Trophoblast cell (in vitro differentiated cells and primary cell): ENCODE measurements at regions not wholly inside any gene's neighbourhood (a gene's known extent, or its start where the extent isn't known, plus 50 kb on each side); places are given as distances from the start of the nearest gene placed in this dataset.
A peak's percentile ranks its signal among the peaks of the same experiment; 100 is the strongest.

ENCODE experiments used
- DNase-seq, 2 donors: peaks; one replicate each; pipeline ENCODE4 v3.0.0-alpha.2; 2016
- H2AFZ ChIP-seq: 2 replicates; pipeline ENCODE4 v1.6.1; 2013; ENCODE audit warnings: low read length, moderate library complexity, mild to moderate bottlenecking; ENCODE audit not compliant: insufficient read depth, poor library complexity
- H2AK5ac ChIP-seq: 2 replicates; pipeline ENCODE4 v1.6.1; 2013; ENCODE audit warnings: mild to moderate bottlenecking, low read length
- H2BK120ac ChIP-seq: 2 replicates; pipeline ENCODE4 v1.6.1; 2013; ENCODE audit warnings: low read length, mild to moderate bottlenecking, moderate library complexity; ENCODE audit not compliant: insufficient read depth, poor library complexity
- H2BK12ac ChIP-seq: 2 replicates; pipeline ENCODE4 v1.6.1; 2013; ENCODE audit warnings: mild to moderate bottlenecking, low read length, moderate library complexity
- H2BK5ac ChIP-seq: 2 replicates; pipeline ENCODE4 v1.6.1; 2013; ENCODE audit warnings: low read length, low read depth, moderate library complexity, mild to moderate bottlenecking; ENCODE audit not compliant: poor library complexity
- H3K14ac ChIP-seq: 2 replicates; pipeline ENCODE4 v1.6.1; 2013; ENCODE audit warnings: mild to moderate bottlenecking, low read length
- H3K18ac ChIP-seq: 2 replicates; pipeline ENCODE4 v1.6.1; 2013; ENCODE audit warnings: mild to moderate bottlenecking, low read length
- H3K23ac ChIP-seq: 2 replicates; pipeline ENCODE4 v1.6.1; 2013; ENCODE audit warnings: low read length
- H3K27ac ChIP-seq: 2 replicates; pipeline ENCODE4 v1.5.1; 2013; ENCODE audit warnings: low read depth, mild to moderate bottlenecking, inconsistent platforms, low read length, moderate library complexity
- H3K27me3 ChIP-seq: 2 replicates; pipeline ENCODE4 v1.6.1; 2013; ENCODE audit warnings: inconsistent platforms, mild to moderate bottlenecking, low read length, moderate library complexity; ENCODE audit not compliant: insufficient read depth
- H3K36me3 ChIP-seq, 2 experiments: 1 replicate in 1 of 2; 2 replicates in 1 of 2; pipeline ENCODE4 v1.6.1; 2013; ENCODE audit warnings: low read length in 2 of 2, mild to moderate bottlenecking in 2 of 2, moderate library complexity in 1 of 2; ENCODE audit not compliant: insufficient read depth in 2 of 2, control insufficient read depth in 1 of 2
- H3K4ac ChIP-seq: 2 replicates; pipeline ENCODE4 v1.6.1; 2013; ENCODE audit warnings: low read depth, mild to moderate bottlenecking, low read length, moderate library complexity
- H3K4me1 ChIP-seq, 2 experiments: 1 replicate in 1 of 2; 2 replicates in 1 of 2; pipeline ENCODE4 v1.6.1; 2013; ENCODE audit warnings: low read length in 2 of 2, mild to moderate bottlenecking in 2 of 2, moderate library complexity in 1 of 2; ENCODE audit not compliant: insufficient read depth in 2 of 2, control insufficient read depth in 1 of 2
- H3K4me2 ChIP-seq: 2 replicates; pipeline ENCODE4 v1.6.1; 2013; ENCODE audit warnings: inconsistent platforms, mild to moderate bottlenecking, low read length, moderate library complexity
- H3K4me3 ChIP-seq: 2 replicates; pipeline ENCODE4 v1.5.1; 2013; ENCODE audit warnings: mild to moderate bottlenecking, low read depth, low read length, inconsistent platforms
- H3K79me1 ChIP-seq: one replicate; pipeline ENCODE4 v1.6.1; 2013; ENCODE audit warnings: low read length
- H3K79me2 ChIP-seq: 2 replicates; pipeline ENCODE4 v1.6.1; 2013; ENCODE audit warnings: low read length, mild to moderate bottlenecking; ENCODE audit not compliant: control insufficient read depth, insufficient read depth, poor library complexity
- H3K9ac ChIP-seq: 2 replicates; pipeline ENCODE4 v1.6.1; 2013; ENCODE audit warnings: mild to moderate bottlenecking, low read length
- H3K9me3 ChIP-seq: 2 replicates; pipeline ENCODE4 v1.6.1; 2013; ENCODE audit warnings: low read depth, mild to moderate bottlenecking, control low read depth, inconsistent platforms, low read length; ENCODE audit not compliant: insufficient read depth
- H4K12ac ChIP-seq: 2 replicates; pipeline ENCODE4 v1.6.1; 2013; ENCODE audit warnings: low read depth, mild to moderate bottlenecking, low read length, moderate library complexity
- H4K8ac ChIP-seq: 2 replicates; pipeline ENCODE4 v1.6.1; 2013; ENCODE audit warnings: low read depth, mild to moderate bottlenecking, low read length, moderate library complexity
- H4K91ac ChIP-seq: one replicate; pipeline ENCODE4 v1.6.1; 2013; ENCODE audit warnings: low read depth, mild to moderate bottlenecking, low read length, moderate library complexity
- WGBS: extraction: QIAGEN DNeasy Blood & Tissue Kit; methylation state at CpG from one replicate; pipeline ENCODE4 v1.1.7; 2013; ENCODE audit warnings: missing lambda C conversion rate; ENCODE audit not compliant: insufficient read length, insufficient coverage; ENCODE audit errors: extremely low coverage; 5-methylcytosine and 5-hydroxymethylcytosine counted together

- H3K4me3 ChIP-seq, result no peak overlapping the region
- H3K9ac ChIP-seq, result no peak overlapping the region
- no peak overlapping the region for H3K27ac ChIP-seq
- no peak overlapping the region for H2BK12ac ChIP-seq
- H3K23ac ChIP-seq, result no peak overlapping the region
- H4K91ac ChIP-seq, result no peak overlapping the region
- no peak overlapping the region for H4K8ac ChIP-seq
- no CpG with 5 or more reads among the region's 4 CpGs for WGBS
- H3K4me2 ChIP-seq, result no peak overlapping the region
- H3K79me1 ChIP-seq, result no peaks in the 10 kb centered on the region
- DNase-seq, result no peak
- no peaks in the 10 kb centered on the region for H3K4me1 ChIP-seq
- H4K12ac ChIP-seq, result no peak overlapping the region
- H2AFZ ChIP-seq, result no peak overlapping the region
- H3K4ac ChIP-seq, result no peak overlapping the region
- no peak overlapping the region for H2BK5ac ChIP-seq
- H3K79me2 ChIP-seq, result no peaks in the 10 kb centered on the region
- H3K27me3 ChIP-seq, result no peaks in the 10 kb centered on the region
- no peak overlapping the region for H2BK120ac ChIP-seq
- no peak overlapping the region for H2AK5ac ChIP-seq
- H3K18ac ChIP-seq, result no peak overlapping the region
- no peaks in the 10 kb centered on the region for H3K9me3 ChIP-seq
- no peak overlapping the region for H3K14ac ChIP-seq
- no peaks in the 10 kb centered on the region for H3K36me3 ChIP-seq
Measured at GRCh38 chr2:139374296-139374850, 594.2 kb upstream of the NXPH2 start.

GRCh38 chr2:139369423-139370409 lies 589.5 kb upstream of the NXPH2 start:
- Histone ChIP-seq H3K4me3 (no peak overlapping the region), H3K27me3 (no peaks in the 10 kb centered on the region), H3K79me2 (no peaks in the 10 kb centered on the region), H3K4me2 (no peak overlapping the region), H3K9me3 (no peaks in the 10 kb centered on the region), H2BK5ac (no peak overlapping the region), H3K27ac (no peak overlapping the region), H3K79me1 (no peaks in the 10 kb centered on the region), H3K14ac (no peak overlapping the region), H2BK120ac (no peak overlapping the region), H3K9ac (no peak overlapping the region), H3K36me3 (no peaks in the 10 kb centered on the region), H3K18ac (no peak overlapping the region), H2BK12ac (no peak overlapping the region), H4K8ac (no peak overlapping the region), H3K4me1 (no peaks in the 10 kb centered on the region), H3K4ac (no peak overlapping the region), H4K91ac (no peak overlapping the region), H2AK5ac (no peak overlapping the region), H4K12ac (no peak overlapping the region), H2AFZ (no peak overlapping the region), H3K23ac (no peak overlapping the region)
- no CpG with 5 or more reads among the region's 4 CpGs for WGBS
- peak; percentile 28 to 42 for DNase-seq

GRCh38 chr2:139367416-139367815 lies 587.2 kb upstream of the NXPH2 start:
- WGBS, result no CpG with 5 or more reads among the region's 6 CpGs

GRCh38 chr2:139366681-139367080 lies 586.5 kb upstream of the NXPH2 start:
- H3K36me3 ChIP-seq, result no peaks in the 10 kb centered on the region
- H3K4me3 ChIP-seq, result no peak overlapping the region
- H3K9ac ChIP-seq, result no peak overlapping the region
- WGBS, result no CpG with 5 or more reads among the region's 2 CpGs
- no peak overlapping the region for H4K8ac ChIP-seq
- H3K23ac ChIP-seq, result no peak overlapping the region
- H3K27me3 ChIP-seq, result no peaks in the 10 kb centered on the region
- H3K27ac ChIP-seq, result no peak overlapping the region
- no peak overlapping the region for H4K91ac ChIP-seq
- no peak overlapping the region for H2BK5ac ChIP-seq
- H3K9me3 ChIP-seq, result no peaks in the 10 kb centered on the region
- no peak overlapping the region for H3K4me2 ChIP-seq
- no peaks in the 10 kb centered on the region for H3K79me2 ChIP-seq
- H3K4ac ChIP-seq, result no peak overlapping the region
- no peak overlapping the region for H2BK120ac ChIP-seq
- H3K14ac ChIP-seq, result no peak overlapping the region
- H3K18ac ChIP-seq, result no peak overlapping the region
- no peak overlapping the region for H2BK12ac ChIP-seq
- no peak overlapping the region for H4K12ac ChIP-seq
- H2AK5ac ChIP-seq, result no peak overlapping the region
- no peaks in the 10 kb centered on the region for H3K79me1 ChIP-seq
- H2AFZ ChIP-seq, result no peak overlapping the region
- DNase-seq, result no peak
- H3K4me1 ChIP-seq, result no peaks in the 10 kb centered on the region

More at GRCh38 chr2:139367416-139367815, 587.2 kb upstream of the NXPH2 start:
- no peak overlapping the region for H2BK12ac ChIP-seq
- H4K8ac ChIP-seq, result no peak overlapping the region
- H3K27ac ChIP-seq, result no peak overlapping the region
- no peak overlapping the region for H3K4me2 ChIP-seq
- no peaks in the 10 kb centered on the region for H3K27me3 ChIP-seq
- H3K9ac ChIP-seq, result no peak overlapping the region
- no peaks in the 10 kb centered on the region for H3K79me2 ChIP-seq
- no peak overlapping the region for H3K18ac ChIP-seq
- no peaks in the 10 kb centered on the region for H3K79me1 ChIP-seq
- H2BK5ac ChIP-seq, result no peak overlapping the region
- H2AFZ ChIP-seq, result no peak overlapping the region
- H3K14ac ChIP-seq, result no peak overlapping the region
- H4K91ac ChIP-seq, result no peak overlapping the region
- H2BK120ac ChIP-seq, result no peak overlapping the region
- DNase-seq, result no peak
- no peak overlapping the region for H4K12ac ChIP-seq
- H3K4me1 ChIP-seq, result no peaks in the 10 kb centered on the region
- H3K9me3 ChIP-seq, result no peaks in the 10 kb centered on the region
- H2AK5ac ChIP-seq, result no peak overlapping the region
- H3K4ac ChIP-seq, result no peak overlapping the region
- H3K4me3 ChIP-seq, result no peak overlapping the region
- no peaks in the 10 kb centered on the region for H3K36me3 ChIP-seq
- no peak overlapping the region for H3K23ac ChIP-seq
